IPS-15b (cell line): ENCODE measurements at regions not wholly inside any gene's neighbourhood (a gene's known extent, or its start where the extent isn't known, plus 50 kb on each side); places are given as distances from the start of the nearest gene placed in this dataset.

Source experiments
- H3K27me3 ChIP-seq: one replicate; pipeline ENCODE4 v1.6.1; 2013; ENCODE audit warnings: low read length; ENCODE audit not compliant: control insufficient read depth, insufficient read depth
- H3K36me3 ChIP-seq: one replicate; pipeline ENCODE4 v1.6.1; 2013; ENCODE audit warnings: low read length; ENCODE audit not compliant: control insufficient read depth, insufficient read depth
- H3K4me1 ChIP-seq: one replicate; pipeline ENCODE4 v1.6.1; 2013; ENCODE audit warnings: mild to moderate bottlenecking, low read length; ENCODE audit not compliant: control insufficient read depth, insufficient read depth
- H3K4me3 ChIP-seq: one replicate; pipeline ENCODE4 v1.5.1; 2013; ENCODE audit warnings: low read depth, low read length
- H3K9ac ChIP-seq: one replicate; pipeline ENCODE4 v1.6.1; 2013; ENCODE audit warnings: low read depth, mild to moderate bottlenecking, low read length
- H3K9me3 ChIP-seq: one replicate; pipeline ENCODE4 v1.6.1; 2013; ENCODE audit warnings: mild to moderate bottlenecking, low read length; ENCODE audit not compliant: control insufficient read depth, insufficient read depth

- no peaks in the 10 kb centered on the region for H3K27me3 ChIP-seq
- H3K4me1 ChIP-seq: peaks cover 2% of the 10 kb centered on the region
- H3K36me3 ChIP-seq: no peaks in the 10 kb centered on the region
- H3K9ac ChIP-seq: no peak overlapping the region
- no peak overlapping the region for H3K4me3 ChIP-seq
- no peaks in the 10 kb centered on the region for H3K9me3 ChIP-seq
These were observed 220.6 kb upstream of the RHOBTB1 start for GRCh38 chr10:61164458-61165160.

- Histone ChIP-seq H3K4me1 (peaks cover 2% of the 10 kb centered on the region), H3K4me3 (no peak overlapping the region), H3K27me3 (no peaks in the 10 kb centered on the region), H3K9ac (no peak overlapping the region), H3K36me3 (no peaks in the 10 kb centered on the region), H3K9me3 (no peaks in the 10 kb centered on the region)
These were observed 219.4 kb upstream of the RHOBTB1 start for GRCh38 chr10:61163403-61163802.

GRCh38 chr10:61160253-61160652 is 216.3 kb upstream of the RHOBTB1 start:
- Histone ChIP-seq H3K4me3 (no peak overlapping the region), H3K4me1 (peaks cover 4% of the 10 kb centered on the region), H3K27me3 (no peaks in the 10 kb centered on the region), H3K9ac (no peak overlapping the region), H3K36me3 (no peaks in the 10 kb centered on the region), H3K9me3 (no peaks in the 10 kb centered on the region)

- Histone ChIP-seq H3K36me3 (no peaks in the 10 kb centered on the region), H3K27me3 (no peaks in the 10 kb centered on the region), H3K9me3 (no peaks in the 10 kb centered on the region), H3K4me3 (no peak overlapping the region), H3K9ac (no peak overlapping the region), H3K4me1 (peaks cover 2% of the 10 kb centered on the region)
These were observed 215.3 kb upstream of the RHOBTB1 start for GRCh38 chr10:61159253-61159652.

- Histone ChIP-seq H3K4me1 (peaks cover 2% of the 10 kb centered on the region), H3K4me3 (no peak overlapping the region), H3K9me3 (no peaks in the 10 kb centered on the region), H3K27me3 (no peaks in the 10 kb centered on the region), H3K36me3 (no peaks in the 10 kb centered on the region), H3K9ac (no peak overlapping the region)
These were observed 213.2 kb upstream of the RHOBTB1 start for GRCh38 chr10:61157182-61157581.

GRCh38 chr10:61153771-61154170 is 209.8 kb upstream of the RHOBTB1 start:
- H3K4me1 ChIP-seq: peaks cover 2% of the 10 kb centered on the region
- H3K9ac ChIP-seq: no peak overlapping the region
- H3K9me3 ChIP-seq: no peaks in the 10 kb centered on the region
- H3K4me3 ChIP-seq: no peak overlapping the region
- no peaks in the 10 kb centered on the region for H3K36me3 ChIP-seq
- H3K27me3 ChIP-seq: no peaks in the 10 kb centered on the region

GRCh38 chr10:61151059-61151458 is 207.1 kb upstream of the RHOBTB1 start:
- Histone ChIP-seq H3K9me3 (no peaks in the 10 kb centered on the region), H3K9ac (no peak overlapping the region), H3K36me3 (no peaks in the 10 kb centered on the region), H3K27me3 (no peaks in the 10 kb centered on the region), H3K4me3 (no peak overlapping the region), H3K4me1 (peaks cover 2% of the 10 kb centered on the region)

- Histone ChIP-seq H3K27me3 (no peaks in the 10 kb centered on the region), H3K9me3 (no peaks in the 10 kb centered on the region), H3K4me1 (no peaks in the 10 kb centered on the region), H3K36me3 (no peaks in the 10 kb centered on the region), H3K4me3 (no peak overlapping the region), H3K9ac (no peak overlapping the region)
These were observed 204.5 kb upstream of the RHOBTB1 start for GRCh38 chr10:61148451-61148850.

- no peaks in the 10 kb centered on the region for H3K27me3 ChIP-seq
These were observed 199.0 kb upstream of the RHOBTB1 start for GRCh38 chr10:61142987-61143386.

GRCh38 chr10:61140765-61141392 is 196.9 kb upstream of the RHOBTB1 start:
- no peaks in the 10 kb centered on the region for H3K27me3 ChIP-seq
- H3K4me1 ChIP-seq: peaks cover 5% of the 10 kb centered on the region
- H3K9ac ChIP-seq: no peak overlapping the region
- H3K36me3 ChIP-seq: no peaks in the 10 kb centered on the region
- no peaks in the 10 kb centered on the region for H3K9me3 ChIP-seq
- no peak overlapping the region for H3K4me3 ChIP-seq

More at GRCh38 chr10:61142987-61143386, 199.0 kb upstream of the RHOBTB1 start:
- H3K4me1 ChIP-seq: no peaks in the 10 kb centered on the region
- H3K4me3 ChIP-seq: no peak overlapping the region
- H3K9me3 ChIP-seq: no peaks in the 10 kb centered on the region
- no peak overlapping the region for H3K9ac ChIP-seq
- H3K36me3 ChIP-seq: no peaks in the 10 kb centered on the region

- no peak overlapping the region for H3K9ac ChIP-seq
- peaks cover 5% of the 10 kb centered on the region for H3K4me1 ChIP-seq
These were observed 195.6 kb upstream of the RHOBTB1 start for GRCh38 chr10:61139592-61139953.

More at GRCh38 chr10:61139592-61139953, 195.6 kb upstream of the RHOBTB1 start:
- Histone ChIP-seq H3K9me3 (no peaks in the 10 kb centered on the region), H3K27me3 (no peaks in the 10 kb centered on the region), H3K36me3 (no peaks in the 10 kb centered on the region), H3K4me3 (no peak overlapping the region)
